ENCODE measurements at regions not wholly inside any gene's neighbourhood (a gene's known extent, or its start where the extent isn't known, plus 50 kb on each side); places are given as distances from the start of the nearest gene placed in this dataset.

- no peak overlapping the region for H3K4me3 ChIP-seq
- no peaks in the 10 kb centered on the region for H3K27me3 ChIP-seq (replicated peaks; ENCODE audit: insufficient read depth)
- peaks cover 11% of the 10 kb centered on the region; the same call in 1 of the 2 replicates for H3F3A ChIP-seq (ENCODE audit: insufficient read depth)
- WGBS, 2 experiments (ENCODE audit: low coverage in 1 of 2, low lambda C conversion rate in 2 of 2, missing lambda C conversion rate in 2 of 2): 73 to 74% methylated on average over 1 of the region's 1 CpG
- no peak overlapping the region for H3K4me2 ChIP-seq (ENCODE audit: unreplicated experiment)
- no peaks in the 10 kb centered on the region for H3K36me3 ChIP-seq (ENCODE audit: low read depth)
- no peaks in the 10 kb centered on the region for H3K9me3 ChIP-seq (ENCODE audit: low read depth)
- in situ Hi-C loops (cut with MboI): no loop called here
- no peaks in the 10 kb centered on the region for H3K9me2 ChIP-seq (ENCODE audit: insufficient read depth)
- H3K79me2 ChIP-seq (ENCODE audit: insufficient read depth): no peaks in the 10 kb centered on the region
- H4K20me1 ChIP-seq (ENCODE audit: insufficient read depth): no peaks in the 10 kb centered on the region
- no peak overlapping the region for H3K27ac ChIP-seq
- DNase-seq: peak; percentile 22
- peaks cover 26% of the 10 kb centered on the region for H3K4me1 ChIP-seq (ENCODE audit: insufficient read depth)
- H3K9ac ChIP-seq: no peak overlapping the region
- no peak overlapping the region for H2AFZ ChIP-seq
- TF ChIP-seq EZH2phosphoT487 (IDR thresholded peaks at IDR 0.05; ENCODE audit: insufficient read depth, low read depth) (no peak), EZH2 (IDR thresholded peaks at IDR 0.05; ENCODE audit: insufficient read depth, poor library complexity, severe bottlenecking) (no peak)
These were observed 604.8 kb upstream of the CXADR start for GRCh38 chr21:16908077-16908476.

DNA sequence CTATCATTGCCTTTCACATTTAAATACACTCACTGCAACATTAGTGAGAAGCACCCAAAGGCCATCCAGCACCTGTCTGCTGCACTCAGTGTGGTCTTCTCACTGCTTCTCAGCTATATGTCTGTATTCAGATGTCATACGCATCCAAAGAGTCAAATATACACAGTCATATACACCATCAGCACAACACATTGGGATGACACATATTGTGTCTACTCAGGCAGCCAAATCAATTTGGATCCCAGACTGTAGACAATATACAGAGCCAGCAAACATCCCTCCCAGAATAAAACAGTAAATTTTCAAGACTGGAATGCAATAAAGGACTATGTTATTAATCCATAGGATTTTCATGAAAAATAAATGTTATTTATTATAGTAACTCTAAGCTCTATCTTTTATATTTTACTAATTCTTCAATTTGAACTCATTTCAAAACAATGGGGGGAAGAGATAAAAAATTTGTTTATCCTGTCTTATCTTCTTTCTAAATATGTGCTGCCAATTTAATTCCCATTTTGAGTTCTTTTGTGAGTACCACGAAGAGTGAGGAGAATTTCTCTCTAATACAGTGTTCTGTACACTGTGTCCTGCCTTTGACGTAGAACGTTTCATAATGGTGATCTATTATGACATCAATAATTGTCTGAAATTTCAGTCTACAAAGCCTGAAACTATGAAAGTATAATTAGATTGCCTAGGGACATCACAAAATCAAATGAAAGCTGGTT, 602.2 kb upstream of the CXADR start:
- H3K27ac ChIP-seq: no peak overlapping the region
- no peak overlapping the region for H3K9ac ChIP-seq
- H3F3A ChIP-seq (ENCODE audit: insufficient read depth): peaks cover 11% of the 10 kb centered on the region; the same call in 1 of the 2 replicates
- no peak overlapping the region for H3K4me3 ChIP-seq
- in situ Hi-C loops (cut with MboI): no loop called here
- TF ChIP-seq EZH2 (IDR thresholded peaks at IDR 0.05; ENCODE audit: insufficient read depth, poor library complexity, severe bottlenecking): no peak
- TF ChIP-seq EZH2phosphoT487 (IDR thresholded peaks at IDR 0.05; ENCODE audit: insufficient read depth, low read depth): no peak
- no peak for DNase-seq
- no peaks in the 10 kb centered on the region for H3K36me3 ChIP-seq (ENCODE audit: low read depth)
- H3K79me2 ChIP-seq (ENCODE audit: insufficient read depth): no peaks in the 10 kb centered on the region
- H4K20me1 ChIP-seq (ENCODE audit: insufficient read depth): no peaks in the 10 kb centered on the region
- H3K9me2 ChIP-seq (ENCODE audit: insufficient read depth): no peaks in the 10 kb centered on the region
- no peaks in the 10 kb centered on the region for H3K27me3 ChIP-seq (replicated peaks; ENCODE audit: insufficient read depth)
- H3K4me2 ChIP-seq (ENCODE audit: unreplicated experiment): no peak overlapping the region
- H3K9me3 ChIP-seq (ENCODE audit: low read depth): no peaks in the 10 kb centered on the region
- 79 to 84% methylated on average over 4 of the region's 4 CpGs for WGBS, 2 experiments (ENCODE audit: low coverage in 1 of 2, low lambda C conversion rate in 2 of 2, missing lambda C conversion rate in 2 of 2)
- peaks cover 26% of the 10 kb centered on the region for H3K4me1 ChIP-seq (ENCODE audit: insufficient read depth)
- no peak overlapping the region for H2AFZ ChIP-seq

GRCh38 chr21:16911166-16911607, 601.7 kb upstream of the CXADR start:
- in situ Hi-C loops (cut with MboI): no loop called here
- H3K4me2 ChIP-seq (ENCODE audit: unreplicated experiment): peak overlapping the region; percentile 8
- peaks cover 11% of the 10 kb centered on the region; the same call in 1 of the 2 replicates for H3F3A ChIP-seq (ENCODE audit: insufficient read depth)
- H3K4me3 ChIP-seq: no peak overlapping the region
- H4K20me1 ChIP-seq (ENCODE audit: insufficient read depth): no peaks in the 10 kb centered on the region
- H3K4me1 ChIP-seq (ENCODE audit: insufficient read depth): peaks cover 26% of the 10 kb centered on the region
- H3K9me2 ChIP-seq (ENCODE audit: insufficient read depth): no peaks in the 10 kb centered on the region
- no peaks in the 10 kb centered on the region for H3K79me2 ChIP-seq (ENCODE audit: insufficient read depth)
- H3K9ac ChIP-seq: no peak overlapping the region
- TF ChIP-seq EZH2 (IDR thresholded peaks at IDR 0.05; ENCODE audit: insufficient read depth, poor library complexity, severe bottlenecking) (no peak), EZH2phosphoT487 (IDR thresholded peaks at IDR 0.05; ENCODE audit: insufficient read depth, low read depth) (no peak)
- H2AFZ ChIP-seq: no peak overlapping the region
- no peak overlapping the region for H3K27ac ChIP-seq
- H3K9me3 ChIP-seq (ENCODE audit: low read depth): no peaks in the 10 kb centered on the region
- whole genome bisulfite sequencing, 2 experiments (ENCODE audit: low coverage in 1 of 2, low lambda C conversion rate in 2 of 2, missing lambda C conversion rate in 2 of 2): 95 to 97% methylated on average over 1 of the region's 1 CpG
- H3K27me3 ChIP-seq (replicated peaks; ENCODE audit: insufficient read depth): no peaks in the 10 kb centered on the region
- DNase-seq: no peak
- no peaks in the 10 kb centered on the region for H3K36me3 ChIP-seq (ENCODE audit: low read depth)

DNA sequence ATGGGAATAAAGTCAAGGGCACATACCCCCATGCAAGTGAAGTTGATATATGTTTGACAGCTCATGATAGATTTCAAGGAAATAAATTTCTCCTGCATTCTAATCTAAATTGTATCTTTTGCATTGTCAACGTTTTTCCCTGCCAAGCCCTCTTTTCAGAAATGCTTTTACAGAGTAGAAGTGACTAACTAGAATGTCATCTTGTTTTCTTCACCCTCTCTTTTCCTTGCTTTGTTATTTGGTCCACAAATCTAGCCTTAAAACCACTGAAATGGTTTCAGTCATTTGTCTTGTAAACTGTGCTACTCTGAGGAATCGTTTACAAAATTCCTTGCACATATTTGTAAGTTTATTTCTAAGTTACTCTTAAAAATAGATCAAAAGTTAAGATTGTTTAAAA, 600.8 kb upstream of the CXADR start:
- no peak overlapping the region for H2AFZ ChIP-seq
- 0 to 2% methylated on average over 2 of the region's 2 CpGs for WGBS, 2 experiments (ENCODE audit: low coverage in 1 of 2, low lambda C conversion rate in 2 of 2, missing lambda C conversion rate in 2 of 2)
- H3F3A ChIP-seq (ENCODE audit: insufficient read depth): peaks cover 11% of the 10 kb centered on the region; the same call in 1 of the 2 replicates
- H3K9me3 ChIP-seq (ENCODE audit: low read depth): no peaks in the 10 kb centered on the region
- DNase-seq: peak; percentile 67
- H3K79me2 ChIP-seq (ENCODE audit: insufficient read depth): no peaks in the 10 kb centered on the region
- no peaks in the 10 kb centered on the region for H3K27me3 ChIP-seq (replicated peaks; ENCODE audit: insufficient read depth)
- H3K36me3 ChIP-seq (ENCODE audit: low read depth): no peaks in the 10 kb centered on the region
- no peak overlapping the region for H3K9ac ChIP-seq
- H3K4me2 ChIP-seq (ENCODE audit: unreplicated experiment): peak overlapping the region; percentile 18
- H3K27ac ChIP-seq: peak overlapping the region; percentile 5; the same call in 1 of the 2 replicates
- H3K9me2 ChIP-seq (ENCODE audit: insufficient read depth): no peaks in the 10 kb centered on the region
- H3K4me1 ChIP-seq (ENCODE audit: insufficient read depth): peaks cover 26% of the 10 kb centered on the region
- H3K4me3 ChIP-seq: no peak overlapping the region
- in situ Hi-C loops (cut with MboI): no loop called here
- no peaks in the 10 kb centered on the region for H4K20me1 ChIP-seq (ENCODE audit: insufficient read depth)
- no peak for TF ChIP-seq EZH2 (IDR thresholded peaks at IDR 0.05; ENCODE audit: insufficient read depth, poor library complexity, severe bottlenecking)
- TF ChIP-seq EZH2phosphoT487 (IDR thresholded peaks at IDR 0.05; ENCODE audit: insufficient read depth, low read depth): no peak

Measured in GM23248 (cell line).